ENCODE measurements at regions not wholly inside any gene's neighbourhood (a gene's known extent, or its start where the extent isn't known, plus 50 kb on each side); places are given as distances from the start of the nearest gene placed in this dataset.
A peak's percentile ranks its signal among the peaks of the same experiment; 100 is the strongest.
"Not testable (repeated sequence)": the region's sequence is repeated elsewhere in the genome, so short reads cannot be mapped to it uniquely, and the experiment has no call there.

- not testable (repeated sequence) for ATAC-seq; DNase-seq (ENCODE audit: low spot score)
These were observed 113.7 kb upstream of the ZNF92 start for GRCh38 chr7:65259864-65260525.

- ATAC-seq: no peak
- DNase-seq (ENCODE audit: low spot score): no peak
These were observed 119.6 kb upstream of the ZNF92 start for GRCh38 chr7:65254061-65254460.

GRCh38 chr7:65251851-65252620 lies 121.6 kb upstream of the ZNF92 start:
- DNase-seq (ENCODE audit: low spot score): no peak
- peak; percentile 92 for ATAC-seq

GRCh38 chr7:65250697-65251395 lies 122.8 kb upstream of the ZNF92 start:
- DNase-seq (ENCODE audit: low spot score) (no peak), ATAC-seq (no peak)

GRCh38 chr7:65250216-65250615 lies 123.4 kb upstream of the ZNF92 start:
- no peak for ATAC-seq

GRCh38 chr7:65247491-65247890 lies 126.2 kb upstream of the ZNF92 start:
- no peak for DNase-seq (ENCODE audit: low spot score)
- ATAC-seq: no peak

More at GRCh38 chr7:65250216-65250615, 123.4 kb upstream of the ZNF92 start:
- DNase-seq (ENCODE audit: low spot score): no peak

- DNase-seq (ENCODE audit: low spot score): no peak
- ATAC-seq: peak; percentile 94
These were observed 133.8 kb upstream of the ZNF92 start for GRCh38 chr7:65239707-65240352.

GRCh38 chr7:65239324-65239706 lies 134.3 kb upstream of the ZNF92 start:
- no peak for ATAC-seq
- no peak for DNase-seq (ENCODE audit: low spot score)

GRCh38 chr7:65238785-65239184 lies 134.9 kb upstream of the ZNF92 start:
- DNase-seq (ENCODE audit: low spot score): no peak
- ATAC-seq: no peak

- no peak for DNase-seq (ENCODE audit: low spot score)
- no peak for ATAC-seq
These were observed 138.1 kb upstream of the ZNF92 start for GRCh38 chr7:65235586-65235985.

- no peak for ATAC-seq
- no peak for DNase-seq (ENCODE audit: low spot score)
These were observed 140.1 kb upstream of the ZNF92 start for GRCh38 chr7:65233409-65234034.

GRCh38 chr7:65230231-65230630 lies 143.4 kb upstream of the ZNF92 start:
- no peak for DNase-seq (ENCODE audit: low spot score)
- ATAC-seq: no peak

GRCh38 chr7:65225422-65226006 lies 148.1 kb upstream of the ZNF92 start:
- DNase-seq (ENCODE audit: low spot score): no peak
- ATAC-seq: no peak

GRCh38 chr7:65222655-65223054 lies 151.0 kb upstream of the ZNF92 start:
- no peak for DNase-seq (ENCODE audit: low spot score)
- ATAC-seq: no peak

GRCh38 chr7:65221683-65222082 lies 152.0 kb upstream of the ZNF92 start:
- DNase-seq (ENCODE audit: low spot score): no peak
- no peak for ATAC-seq

- DNase-seq (ENCODE audit: low spot score): no peak
- ATAC-seq: no peak
These were observed 154.0 kb upstream of the ZNF92 start for GRCh38 chr7:65219623-65220022.

- peak; percentile 99 for ATAC-seq
These were observed 157.2 kb upstream of the ZNF92 start for GRCh38 chr7:65216469-65216868.

GRCh38 chr7:65213260-65213659 lies 160.4 kb upstream of the ZNF92 start:
- not testable (repeated sequence) for DNase-seq (ENCODE audit: low spot score)
- peak; percentile 84 for ATAC-seq

More at GRCh38 chr7:65216469-65216868, 157.2 kb upstream of the ZNF92 start:
- DNase-seq (ENCODE audit: low spot score): peak; percentile 68

GRCh38 chr7:65199221-65199620 lies 174.4 kb upstream of the ZNF92 start:
- ATAC-seq: not testable (repeated sequence)

GRCh38 chr7:65193334-65194058 lies 180.2 kb upstream of the ZNF92 start:
- not testable (repeated sequence) for DNase-seq (ENCODE audit: low spot score)
- ATAC-seq: peak; percentile 79

More at GRCh38 chr7:65199221-65199620, 174.4 kb upstream of the ZNF92 start:
- not testable (repeated sequence) for DNase-seq (ENCODE audit: low spot score)
